PC-9 (cell line): ENCODE measurements at regions not wholly inside any gene's neighbourhood (a gene's known extent, or its start where the extent isn't known, plus 50 kb on each side); places are given as distances from the start of the nearest gene placed in this dataset.

Experiments used
- BruUV-seq: library from RNA; stranded (reverse); fragments of 400-500 nt; replicated peaks from 2 replicates; lab custom pipeline; 2021; lab: Mats Ljungman, UMichigan
- CTCF ChIA-PET: fragments of 300-600 bp; sonication (Branson Sonifier 250); formaldehyde crosslinking; loops from one replicate; lab custom pipeline; 2022; ENCODE audit warnings: antibody characterized with exemption; lab: Charles Lee
- POLR2A ChIA-PET: fragments of 300-600 bp; sonication (Branson Sonifier 250); formaldehyde crosslinking; loops from one replicate; lab custom pipeline; 2022; ENCODE audit warnings: antibody characterized with exemption; ENCODE audit not compliant: unreplicated experiment; lab: Charles Lee
- DNase-seq, 2 experiments: peaks; one replicate each; pipeline versions ENCODE4 v3.0.0 to v3.0.0-alpha.2; 2015 to 2022; ENCODE audit warnings: mixed read lengths in 1 of 2
- H2AFZ ChIP-seq: fragments of 200-600 bp; sonication (generic); 2 replicates; pipeline ENCODE4 v1.8.1; 2017; ENCODE audit warnings: antibody characterized with exemption
- H3F3A ChIP-seq: fragments of 200-600 bp; sonication (generic); 2 replicates; pipeline ENCODE4 v1.8.1; 2017; ENCODE audit warnings: antibody characterized with exemption, mild to moderate bottlenecking, low read depth; ENCODE audit not compliant: insufficient read depth
- H3K27ac ChIP-seq: fragments of 200-600 bp; sonication (generic); 2 replicates; pipeline ENCODE4 v1.6.1; 2016; ENCODE audit warnings: mixed run types
- H3K27me3 ChIP-seq: fragments of 200-600 bp; sonication (generic); 2 replicates; pipeline ENCODE4 v1.6.1; 2016; ENCODE audit warnings: low read depth, mixed run types; ENCODE audit not compliant: insufficient read depth
- H3K36me3 ChIP-seq: fragments of 200-600 bp; sonication (generic); 2 replicates; pipeline ENCODE4 v1.6.1; 2016; ENCODE audit warnings: low read depth, mixed run types
- H3K4me1 ChIP-seq: fragments of 200-600 bp; sonication (generic); replicated peaks from 2 replicates; pipeline ENCODE4 v1.6.1; 2016; ENCODE audit warnings: mixed run types; ENCODE audit not compliant: insufficient read depth
- H3K4me2 ChIP-seq: fragments of 200-600 bp; sonication (generic); 2 replicates; pipeline ENCODE4 v1.6.1; 2017; ENCODE audit warnings: mixed run types
- H3K4me3 ChIP-seq: fragments of 200-600 bp; sonication (generic); 2 replicates; pipeline ENCODE4 v1.6.1; 2016; ENCODE audit warnings: mixed run types
- H3K79me2 ChIP-seq: fragments of 200-600 bp; sonication (generic); 2 replicates; pipeline ENCODE4 v1.6.1; 2017; ENCODE audit warnings: low read depth, mixed run types
- H3K9me2 ChIP-seq: fragments of 200-600 bp; sonication (generic); 2 replicates; pipeline ENCODE4 v1.8.1; 2017; ENCODE audit warnings: mild to moderate bottlenecking; ENCODE audit not compliant: insufficient read depth
- H3K9me3 ChIP-seq: fragments of 200-600 bp; sonication (generic); 2 replicates; pipeline ENCODE4 v1.8.1; 2016; ENCODE audit warnings: low read depth; ENCODE audit not compliant: insufficient read depth
- H4K20me1 ChIP-seq: fragments of 200-600 bp; sonication (generic); 2 replicates; pipeline ENCODE4 v1.8.1; 2017; ENCODE audit not compliant: insufficient read depth
- CTCF ChIP-seq: fragments of 200-600 bp; sonication (generic); conservative IDR thresholded peaks from 2 replicates; pipeline ENCODE4 v1.6.1; 2017; ENCODE audit warnings: mixed run types, antibody characterized with exemption, mild to moderate bottlenecking, moderate library complexity
- EZH2 ChIP-seq: fragments of 200-600 bp; sonication (generic); IDR thresholded peaks from 2 replicates; pipeline ENCODE4 v1.8.0; 2017; ENCODE audit warnings: antibody characterized with exemption, low read depth
- intact Hi-C: fragments of 100-400 bp; cut with micrococcal nuclease; formaldehyde crosslinking; loops from one replicate; pipeline ENCODE4 v1.10.0; 2022; ENCODE audit not compliant: unreplicated experiment

GRCh38 chr12:63042646-63043045 lies 107.7 kb upstream of the PPM1H start:
- Histone ChIP-seq H3K4me3 (no peak overlapping the region), H3K27me3 (no peaks in the 10 kb centered on the region), H3K36me3 (no peaks in the 10 kb centered on the region), H4K20me1 (no peaks in the 10 kb centered on the region), H3K9me2 (no peaks in the 10 kb centered on the region), H3F3A (peaks cover 3% of the 10 kb centered on the region; the same call in 1 of the 2 replicates), H3K27ac (no peak overlapping the region), H3K79me2 (no peaks in the 10 kb centered on the region), H3K4me1 (peaks cover 16% of the 10 kb centered on the region), H3K4me2 (no peak overlapping the region), H3K9me3 (no peaks in the 10 kb centered on the region), H2AFZ (no peak overlapping the region)
- TF ChIP-seq EZH2, result no peak
- TF ChIP-seq CTCF, result no peak
- DNase-seq, result no peak
- intact Hi-C loops, result no loop called here
- no TSS peak for BruUV-seq
- ChIA-PET CTCF (no interaction called here), POLR2A (no interaction called here)

- no peak for TF ChIP-seq EZH2
- TF ChIP-seq CTCF, result no peak
- H3K9me2 ChIP-seq, result no peaks in the 10 kb centered on the region
- POLR2A ChIA-PET, result no interaction called here
- BruUV-seq, result no TSS peak
- peaks cover 3% of the 10 kb centered on the region; the same call in 1 of the 2 replicates for H3F3A ChIP-seq
- DNase-seq, result no peak
- H3K27ac ChIP-seq, result no peak overlapping the region
- H3K9me3 ChIP-seq, result no peaks in the 10 kb centered on the region
- H3K27me3 ChIP-seq, result no peaks in the 10 kb centered on the region
- peaks cover 16% of the 10 kb centered on the region for H3K4me1 ChIP-seq
- no peaks in the 10 kb centered on the region for H3K79me2 ChIP-seq
- intact Hi-C loops, result no loop called here
- no peak overlapping the region for H3K4me3 ChIP-seq
- no peak overlapping the region for H2AFZ ChIP-seq
- no peak overlapping the region for H3K4me2 ChIP-seq
- CTCF ChIA-PET, result no interaction called here
- H4K20me1 ChIP-seq, result no peaks in the 10 kb centered on the region
- no peaks in the 10 kb centered on the region for H3K36me3 ChIP-seq
These were observed 106.7 kb upstream of the PPM1H start for GRCh38 chr12:63041601-63042000.

DNA sequence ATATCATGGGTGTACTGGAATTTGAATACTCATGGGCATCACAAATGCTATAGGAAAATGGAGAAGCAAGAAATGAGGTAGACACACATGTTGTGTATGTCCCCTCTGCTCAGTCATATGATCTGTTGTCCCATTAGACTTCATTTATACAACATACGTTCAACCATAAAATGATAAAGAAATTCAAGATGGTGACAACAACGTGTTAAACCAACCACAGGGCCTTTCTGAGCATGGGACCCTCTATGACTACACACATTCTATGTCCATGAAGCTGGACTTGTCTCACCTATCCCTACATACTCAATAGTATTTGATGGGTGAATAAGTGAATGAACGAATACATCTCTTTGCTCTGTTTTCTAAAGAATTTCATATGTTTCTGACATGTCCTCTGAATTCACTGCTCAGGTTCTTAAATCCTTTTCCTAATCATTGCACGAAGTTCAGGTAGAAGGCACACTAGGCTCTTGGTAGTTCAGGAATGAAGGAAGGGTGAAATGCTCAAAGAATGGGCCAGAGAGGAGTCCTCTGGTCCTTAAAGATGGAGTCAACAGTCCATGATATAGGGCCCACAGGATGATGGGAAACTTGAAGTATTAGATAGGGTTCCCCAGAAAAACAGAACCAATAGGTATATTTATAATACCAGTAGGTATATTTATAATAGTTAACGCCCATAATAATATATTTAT lies 105.7 kb upstream of the PPM1H start:
- TF ChIP-seq CTCF (no peak), EZH2 (no peak)
- peaks cover 2% of the 10 kb centered on the region; the same call in 1 of the 2 replicates for H3F3A ChIP-seq
- intact Hi-C loops, result no loop called here
- no peaks in the 10 kb centered on the region for H3K79me2 ChIP-seq
- no TSS peak for BruUV-seq
- H3K4me2 ChIP-seq, result no peak overlapping the region
- no peaks in the 10 kb centered on the region for H3K36me3 ChIP-seq
- no peak overlapping the region for H3K27ac ChIP-seq
- H3K9me3 ChIP-seq, result no peaks in the 10 kb centered on the region
- H4K20me1 ChIP-seq, result no peaks in the 10 kb centered on the region
- H3K9me2 ChIP-seq, result no peaks in the 10 kb centered on the region
- no peak overlapping the region for H3K4me3 ChIP-seq
- no peak for DNase-seq
- H3K27me3 ChIP-seq, result no peaks in the 10 kb centered on the region
- no peak overlapping the region for H2AFZ ChIP-seq
- CTCF ChIA-PET, result no interaction called here
- H3K4me1 ChIP-seq, result peaks cover 12% of the 10 kb centered on the region
- POLR2A ChIA-PET, result no interaction called here
